Trophoblast cell (in vitro differentiated cells and primary cell): ENCODE measurements at regions not wholly inside any gene's neighbourhood (a gene's known extent, or its start where the extent isn't known, plus 50 kb on each side); places are given as distances from the start of the nearest gene placed in this dataset.

Source experiments
- DNase-seq, 2 donors: peaks; one replicate each; pipeline ENCODE4 v3.0.0-alpha.2; 2016
- H2AFZ ChIP-seq: 2 replicates; pipeline ENCODE4 v1.6.1; 2013; ENCODE audit warnings: low read length, moderate library complexity, mild to moderate bottlenecking; ENCODE audit not compliant: insufficient read depth, poor library complexity
- H2AK5ac ChIP-seq: 2 replicates; pipeline ENCODE4 v1.6.1; 2013; ENCODE audit warnings: mild to moderate bottlenecking, low read length
- H2BK120ac ChIP-seq: 2 replicates; pipeline ENCODE4 v1.6.1; 2013; ENCODE audit warnings: low read length, mild to moderate bottlenecking, moderate library complexity; ENCODE audit not compliant: insufficient read depth, poor library complexity
- H2BK12ac ChIP-seq: 2 replicates; pipeline ENCODE4 v1.6.1; 2013; ENCODE audit warnings: mild to moderate bottlenecking, low read length, moderate library complexity
- H2BK5ac ChIP-seq: 2 replicates; pipeline ENCODE4 v1.6.1; 2013; ENCODE audit warnings: low read length, low read depth, moderate library complexity, mild to moderate bottlenecking; ENCODE audit not compliant: poor library complexity
- H3K14ac ChIP-seq: 2 replicates; pipeline ENCODE4 v1.6.1; 2013; ENCODE audit warnings: mild to moderate bottlenecking, low read length
- H3K18ac ChIP-seq: 2 replicates; pipeline ENCODE4 v1.6.1; 2013; ENCODE audit warnings: mild to moderate bottlenecking, low read length
- H3K23ac ChIP-seq: 2 replicates; pipeline ENCODE4 v1.6.1; 2013; ENCODE audit warnings: low read length
- H3K27ac ChIP-seq: 2 replicates; pipeline ENCODE4 v1.5.1; 2013; ENCODE audit warnings: low read depth, mild to moderate bottlenecking, inconsistent platforms, low read length, moderate library complexity
- H3K27me3 ChIP-seq: 2 replicates; pipeline ENCODE4 v1.6.1; 2013; ENCODE audit warnings: inconsistent platforms, mild to moderate bottlenecking, low read length, moderate library complexity; ENCODE audit not compliant: insufficient read depth
- H3K36me3 ChIP-seq, 2 experiments: 1 replicate in 1 of 2; 2 replicates in 1 of 2; pipeline ENCODE4 v1.6.1; 2013; ENCODE audit warnings: low read length in 2 of 2, mild to moderate bottlenecking in 2 of 2, moderate library complexity in 1 of 2; ENCODE audit not compliant: insufficient read depth in 2 of 2, control insufficient read depth in 1 of 2
- H3K4ac ChIP-seq: 2 replicates; pipeline ENCODE4 v1.6.1; 2013; ENCODE audit warnings: low read depth, mild to moderate bottlenecking, low read length, moderate library complexity
- H3K4me1 ChIP-seq, 2 experiments: 1 replicate in 1 of 2; 2 replicates in 1 of 2; pipeline ENCODE4 v1.6.1; 2013; ENCODE audit warnings: low read length in 2 of 2, mild to moderate bottlenecking in 2 of 2, moderate library complexity in 1 of 2; ENCODE audit not compliant: insufficient read depth in 2 of 2, control insufficient read depth in 1 of 2
- H3K4me2 ChIP-seq: 2 replicates; pipeline ENCODE4 v1.6.1; 2013; ENCODE audit warnings: inconsistent platforms, mild to moderate bottlenecking, low read length, moderate library complexity
- H3K4me3 ChIP-seq: 2 replicates; pipeline ENCODE4 v1.5.1; 2013; ENCODE audit warnings: mild to moderate bottlenecking, low read depth, low read length, inconsistent platforms
- H3K79me1 ChIP-seq: one replicate; pipeline ENCODE4 v1.6.1; 2013; ENCODE audit warnings: low read length
- H3K79me2 ChIP-seq: 2 replicates; pipeline ENCODE4 v1.6.1; 2013; ENCODE audit warnings: low read length, mild to moderate bottlenecking; ENCODE audit not compliant: control insufficient read depth, insufficient read depth, poor library complexity
- H3K9ac ChIP-seq: 2 replicates; pipeline ENCODE4 v1.6.1; 2013; ENCODE audit warnings: mild to moderate bottlenecking, low read length
- H3K9me3 ChIP-seq: 2 replicates; pipeline ENCODE4 v1.6.1; 2013; ENCODE audit warnings: low read depth, mild to moderate bottlenecking, control low read depth, inconsistent platforms, low read length; ENCODE audit not compliant: insufficient read depth
- H4K12ac ChIP-seq: 2 replicates; pipeline ENCODE4 v1.6.1; 2013; ENCODE audit warnings: low read depth, mild to moderate bottlenecking, low read length, moderate library complexity
- H4K8ac ChIP-seq: 2 replicates; pipeline ENCODE4 v1.6.1; 2013; ENCODE audit warnings: low read depth, mild to moderate bottlenecking, low read length, moderate library complexity
- H4K91ac ChIP-seq: one replicate; pipeline ENCODE4 v1.6.1; 2013; ENCODE audit warnings: low read depth, mild to moderate bottlenecking, low read length, moderate library complexity
- WGBS: extraction: QIAGEN DNeasy Blood & Tissue Kit; methylation state at CpG from one replicate; pipeline ENCODE4 v1.1.7; 2013; ENCODE audit warnings: missing lambda C conversion rate; ENCODE audit not compliant: insufficient read length, insufficient coverage; ENCODE audit errors: extremely low coverage; 5-methylcytosine and 5-hydroxymethylcytosine counted together

DNA sequence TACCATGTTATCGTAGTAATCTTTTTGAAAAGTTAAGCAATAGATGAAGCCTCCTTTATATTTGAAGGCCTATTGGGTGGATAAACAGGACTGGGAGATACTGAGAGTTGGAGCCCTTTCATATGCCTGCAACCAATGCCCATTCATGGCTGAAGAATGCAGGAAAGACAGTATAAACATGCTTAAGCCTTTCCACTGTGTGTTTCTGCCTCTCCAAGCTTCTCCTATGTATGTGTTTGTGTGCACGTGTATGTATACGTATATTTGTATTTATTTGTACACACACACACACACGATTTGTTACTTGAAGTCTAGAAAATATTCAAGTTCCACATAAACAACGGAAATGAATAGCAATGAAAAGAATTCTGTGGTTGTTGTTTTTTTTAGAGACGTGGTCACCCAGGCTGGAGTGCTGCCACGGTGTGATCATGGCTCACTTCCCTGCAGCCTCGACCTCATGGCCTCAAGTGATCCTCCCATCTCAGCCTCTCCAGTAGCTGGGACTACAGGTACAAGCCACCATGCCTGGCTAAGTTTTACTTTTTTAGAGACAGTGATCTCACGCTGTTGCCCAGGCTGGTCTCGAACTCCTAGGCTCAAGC, 1453.5 kb downstream of the AACS start:
- Histone ChIP-seq H2BK12ac (no peak overlapping the region), H4K12ac (no peak overlapping the region)
- WGBS = no CpG with 5 or more reads among the region's 10 CpGs

DNA sequence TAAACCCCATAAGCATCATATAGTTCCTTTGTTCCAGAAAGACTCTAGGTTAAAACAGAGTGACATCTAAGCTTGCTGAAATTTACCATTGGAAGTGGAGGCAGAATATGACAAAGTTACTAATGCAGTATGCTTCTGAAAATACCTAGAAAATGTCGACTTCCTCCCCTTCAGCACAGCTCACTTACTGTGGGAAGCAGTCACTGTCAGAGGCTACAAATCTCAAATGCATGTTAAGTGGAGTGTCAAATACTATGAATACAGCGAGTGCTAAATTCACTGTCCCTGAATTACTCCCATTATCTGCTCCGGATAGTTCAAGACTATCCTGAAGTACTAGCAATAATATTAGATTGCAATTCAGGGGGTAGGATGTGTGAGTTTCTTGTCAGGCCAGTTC, 1454.6 kb downstream of the AACS start:
- H3K9me3 ChIP-seq = no peaks in the 10 kb centered on the region
- H3K79me1 ChIP-seq = no peaks in the 10 kb centered on the region
- no peak overlapping the region for H3K4ac ChIP-seq
- no peak overlapping the region for H2AK5ac ChIP-seq
- no CpG with 5 or more reads among the region's 3 CpGs for WGBS
- H2AFZ ChIP-seq = no peak overlapping the region
- H3K23ac ChIP-seq = no peak overlapping the region
- no peak overlapping the region for H3K18ac ChIP-seq
- no peak overlapping the region for H2BK12ac ChIP-seq
- H3K36me3 ChIP-seq = no peaks in the 10 kb centered on the region
- H2BK120ac ChIP-seq = no peak overlapping the region
- no peak overlapping the region for H4K91ac ChIP-seq
- no peak overlapping the region for H3K27ac ChIP-seq
- no peak overlapping the region for H3K14ac ChIP-seq
- no peak overlapping the region for H3K9ac ChIP-seq
- H3K79me2 ChIP-seq = no peaks in the 10 kb centered on the region
- no peak overlapping the region for H2BK5ac ChIP-seq
- H4K8ac ChIP-seq = no peak overlapping the region
- no peak overlapping the region for H4K12ac ChIP-seq
- no peak overlapping the region for H3K4me2 ChIP-seq
- H3K4me1 ChIP-seq = no peaks in the 10 kb centered on the region
- H3K4me3 ChIP-seq = no peak overlapping the region
- no peaks in the 10 kb centered on the region for H3K27me3 ChIP-seq
- no peak for DNase-seq

More for the DNA sequence above, 1453.5 kb downstream of the AACS start:
- no peak overlapping the region for H3K14ac ChIP-seq
- no peak overlapping the region for H3K4ac ChIP-seq
- H4K91ac ChIP-seq = no peak overlapping the region
- H2BK120ac ChIP-seq = no peak overlapping the region
- no peaks in the 10 kb centered on the region for H3K36me3 ChIP-seq
- H3K18ac ChIP-seq = no peak overlapping the region
- no peak overlapping the region for H3K4me3 ChIP-seq
- H3K9ac ChIP-seq = no peak overlapping the region
- H3K27ac ChIP-seq = no peak overlapping the region
- no peaks in the 10 kb centered on the region for H3K79me1 ChIP-seq
- no peak overlapping the region for H2AK5ac ChIP-seq
- no peak overlapping the region for H2AFZ ChIP-seq
- H3K79me2 ChIP-seq = no peaks in the 10 kb centered on the region
- no peak overlapping the region for H3K4me2 ChIP-seq
- no peaks in the 10 kb centered on the region for H3K4me1 ChIP-seq
- no peak overlapping the region for H3K23ac ChIP-seq
- H2BK5ac ChIP-seq = no peak overlapping the region
- no peak for DNase-seq
- H3K27me3 ChIP-seq = no peaks in the 10 kb centered on the region
- no peak overlapping the region for H4K8ac ChIP-seq
- no peaks in the 10 kb centered on the region for H3K9me3 ChIP-seq

DNA sequence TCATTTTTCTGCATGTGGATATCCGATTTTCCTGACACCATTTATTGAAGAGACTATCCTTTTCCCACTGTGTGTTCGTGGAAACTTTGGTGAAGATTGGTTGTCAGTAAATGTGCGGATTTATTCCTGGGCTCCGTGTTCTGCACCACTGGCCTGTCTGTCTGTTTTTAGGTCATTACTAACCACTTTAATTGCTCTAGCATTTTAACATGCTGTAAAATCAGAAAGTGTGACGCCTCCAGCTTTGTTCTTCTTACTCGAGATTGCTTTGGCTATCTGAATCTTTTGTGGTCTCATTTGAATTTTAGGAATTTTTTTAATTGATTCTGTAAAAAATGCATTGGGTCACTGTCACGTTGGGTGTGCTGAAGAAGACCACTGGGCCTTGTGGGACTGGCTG, 1458.7 kb downstream of the AACS start:
- Histone ChIP-seq H4K91ac (no peak overlapping the region), H3K14ac (no peak overlapping the region), H3K23ac (no peak overlapping the region), H3K4me3 (no peak overlapping the region), H3K79me1 (no peaks in the 10 kb centered on the region), H2AK5ac (no peak overlapping the region), H3K4ac (no peak overlapping the region), H3K9me3 (no peaks in the 10 kb centered on the region), H2BK5ac (no peak overlapping the region), H4K8ac (no peak overlapping the region), H3K4me1 (no peaks in the 10 kb centered on the region), H3K4me2 (no peak overlapping the region), H3K79me2 (no peaks in the 10 kb centered on the region), H3K36me3 (no peaks in the 10 kb centered on the region), H3K18ac (no peak overlapping the region), H4K12ac (no peak overlapping the region), H3K27me3 (no peaks in the 10 kb centered on the region), H2BK12ac (no peak overlapping the region), H3K9ac (no peak overlapping the region), H2BK120ac (no peak overlapping the region), H3K27ac (no peak overlapping the region), H2AFZ (no peak overlapping the region)
- no peak for DNase-seq
- no CpG with 5 or more reads among the region's 7 CpGs for WGBS

DNA sequence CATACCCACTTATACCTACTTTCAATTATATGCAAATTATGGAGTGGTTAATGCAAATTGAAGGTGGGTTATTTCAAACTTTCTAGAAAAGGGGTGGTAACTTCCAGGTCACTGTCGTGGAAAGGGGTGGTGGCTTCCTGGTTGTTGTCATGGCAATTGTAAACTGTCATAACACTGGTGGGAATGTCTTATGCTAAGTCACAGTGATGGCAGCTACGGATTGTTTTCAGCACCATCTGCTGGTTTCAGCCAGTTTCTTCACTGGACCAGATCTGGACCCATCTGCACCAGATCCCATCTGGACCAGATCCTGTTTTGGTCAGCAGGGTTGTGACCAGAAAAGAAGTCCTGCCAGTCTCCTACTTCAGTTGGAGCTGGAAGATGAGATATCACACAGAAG, 1469.3 kb downstream of the AACS start:
- no peak overlapping the region for H2BK5ac ChIP-seq
- no peak overlapping the region for H4K8ac ChIP-seq
- H3K9me3 ChIP-seq = no peaks in the 10 kb centered on the region
- no peak overlapping the region for H2BK12ac ChIP-seq
- H3K18ac ChIP-seq = no peak overlapping the region
- no peaks in the 10 kb centered on the region for H3K36me3 ChIP-seq
- H3K23ac ChIP-seq = no peak overlapping the region
- H4K12ac ChIP-seq = no peak overlapping the region
- no peak overlapping the region for H3K4ac ChIP-seq
- H3K14ac ChIP-seq = no peak overlapping the region
- no peak for DNase-seq
- H4K91ac ChIP-seq = no peak overlapping the region
- H3K27ac ChIP-seq = no peak overlapping the region
- H3K4me2 ChIP-seq = no peak overlapping the region
- no peaks in the 10 kb centered on the region for H3K79me2 ChIP-seq
- H3K79me1 ChIP-seq = no peaks in the 10 kb centered on the region
- no peak overlapping the region for H3K9ac ChIP-seq
- H3K4me1 ChIP-seq = no peaks in the 10 kb centered on the region
- no CpG with 5 or more reads among the region's 2 CpGs for WGBS
- H3K4me3 ChIP-seq = no peak overlapping the region
- no peaks in the 10 kb centered on the region for H3K27me3 ChIP-seq
- no peak overlapping the region for H2AK5ac ChIP-seq
- H2AFZ ChIP-seq = no peak overlapping the region
- no peak overlapping the region for H2BK120ac ChIP-seq
